PC-3 (cell line): ENCODE measurements at regions not wholly inside any gene's neighbourhood (a gene's known extent, or its start where the extent isn't known, plus 50 kb on each side); places are given as distances from the start of the nearest gene placed in this dataset.

Experiments used
- ATAC-seq: fragments of 200-7000 bp; cut with Tn5 transposase; 2 replicates; pipeline ENCODE4 v1.9.1; 2020; ENCODE audit warnings: mild to moderate bottlenecking, moderate library complexity
- BruUV-seq: library from RNA; stranded (reverse); fragments of 400-500 nt; replicated peaks from 2 replicates; lab custom pipeline; 2021; lab: Mats Ljungman, UMichigan
- CTCF ChIA-PET: fragments of 300-600 bp; sonication (Branson Sonifier 250); formaldehyde crosslinking; loops from one replicate; lab custom pipeline; 2022; ENCODE audit warnings: antibody characterized with exemption; lab: Charles Lee
- POLR2A ChIA-PET: fragments of 300-600 bp; sonication (Branson Sonifier 250); formaldehyde crosslinking; loops from one replicate; lab custom pipeline; 2022; ENCODE audit warnings: antibody characterized with exemption; ENCODE audit not compliant: unreplicated experiment; lab: Charles Lee
- DNase-seq: peaks from one replicate; pipeline ENCODE4 v3.0.0-alpha.2; 2015
- H2AFZ ChIP-seq: fragments of 300-600 bp; sonication (generic); 2 replicates; pipeline ENCODE4 v1.6.0; 2016; ENCODE audit warnings: antibody characterized with exemption, low read length
- H3F3A ChIP-seq: fragments of 300-600 bp; sonication (generic); one replicate; pipeline ENCODE4 v1.6.0; 2017; ENCODE audit warnings: antibody characterized with exemption, low read length, control low read depth, mild to moderate bottlenecking; ENCODE audit not compliant: unreplicated experiment
- H3K27ac ChIP-seq: fragments of 300-600 bp; sonication (generic); 2 replicates; pipeline ENCODE4 v1.5.1; 2016; ENCODE audit warnings: mild to moderate bottlenecking, low read length
- H3K27me3 ChIP-seq: fragments of 300-600 bp; sonication (generic); 2 replicates; pipeline ENCODE4 v1.6.1; 2016; ENCODE audit warnings: low read length, mixed read lengths
- H3K36me3 ChIP-seq: fragments of 300-600 bp; sonication (generic); 2 replicates; pipeline ENCODE4 v1.6.1; 2016; ENCODE audit warnings: low read depth, mixed run types, low read length, mixed read lengths
- H3K4me1 ChIP-seq: fragments of 300-600 bp; sonication (generic); 2 replicates; pipeline ENCODE4 v1.5.1; 2016; ENCODE audit warnings: low read length; ENCODE audit not compliant: insufficient read depth
- H3K4me2 ChIP-seq: fragments of 300-600 bp; sonication (generic); 2 replicates; pipeline ENCODE4 v1.6.0; 2016; ENCODE audit warnings: low read length
- H3K4me3 ChIP-seq: fragments of 300-600 bp; sonication (generic); 2 replicates; pipeline ENCODE4 v1.5.1; 2016; ENCODE audit warnings: mild to moderate bottlenecking, low read length, mixed read lengths
- H3K79me2 ChIP-seq: fragments of 300-600 bp; sonication (generic); 2 replicates; pipeline ENCODE4 v1.6.1; 2017; ENCODE audit warnings: low read length, mixed read lengths
- H3K9ac ChIP-seq: fragments of 300-600 bp; sonication (generic); 2 replicates; pipeline ENCODE4 v1.6.0; 2016; ENCODE audit warnings: mild to moderate bottlenecking, low read length
- H3K9me2 ChIP-seq: fragments of 300-600 bp; sonication (generic); replicated peaks from 2 replicates; pipeline ENCODE4 v1.6.1; 2016; ENCODE audit warnings: mixed run types, low read length, mixed read lengths
- H3K9me3 ChIP-seq: fragments of 300-600 bp; sonication (generic); 2 replicates; pipeline ENCODE4 v1.6.1; 2016; ENCODE audit warnings: low read length, mixed read lengths
- H4K20me1 ChIP-seq: fragments of 300-600 bp; sonication (generic); 2 replicates; pipeline ENCODE4 v1.6.1; 2016; ENCODE audit warnings: low read length, mixed read lengths
- CTCF ChIP-seq: fragments of 300-600 bp; sonication (generic); conservative IDR thresholded peaks from 2 replicates; pipeline ENCODE4 v1.5.1; 2017; ENCODE audit warnings: antibody characterized with exemption, low read depth, mild to moderate bottlenecking, low read length
- EZH2 ChIP-seq: fragments of 300-600 bp; sonication (generic); IDR thresholded peaks from one replicate; pipeline ENCODE4 v1.6.1; 2017; ENCODE audit warnings: antibody characterized with exemption, mild to moderate bottlenecking, low read length; ENCODE audit not compliant: unreplicated experiment
- EZH2phosphoT487 ChIP-seq: fragments of 300-600 bp; sonication (generic); IDR thresholded peaks from 2 replicates; pipeline ENCODE4 v1.6.1; 2018; ENCODE audit warnings: mild to moderate bottlenecking, antibody characterized with exemption, low read length, borderline replicate concordance
- intact Hi-C: fragments of 100-400 bp; cut with micrococcal nuclease; formaldehyde crosslinking; loops from 2 replicates; pipeline ENCODE4 v1.9.0; 2023

GRCh38 chr11:45428116-45428515 is 142.0 kb upstream of the SYT13 start:
- CTCF ChIA-PET, result no interaction called here
- POLR2A ChIA-PET, result no interaction called here
- intact Hi-C loops, result no loop called here
- H3F3A ChIP-seq, result no peaks in the 10 kb centered on the region
- no peak for DNase-seq
- no peak overlapping the region for H2AFZ ChIP-seq
- ATAC-seq, result no peak
- no peak overlapping the region for H3K27ac ChIP-seq
- no TSS peak for BruUV-seq
- H3K9ac ChIP-seq, result no peak overlapping the region
- H3K27me3 ChIP-seq, result peaks cover 71% of the 10 kb centered on the region
- no peaks in the 10 kb centered on the region for H3K9me2 ChIP-seq
- TF ChIP-seq CTCF (no peak), EZH2phosphoT487 (no peak), EZH2 (no peak)
- H3K79me2 ChIP-seq, result no peaks in the 10 kb centered on the region
- H3K36me3 ChIP-seq, result no peaks in the 10 kb centered on the region
- H3K4me3 ChIP-seq, result no peak overlapping the region
- H3K4me2 ChIP-seq, result no peak overlapping the region
- H4K20me1 ChIP-seq, result no peaks in the 10 kb centered on the region
- no peaks in the 10 kb centered on the region for H3K9me3 ChIP-seq
- H3K4me1 ChIP-seq, result no peaks in the 10 kb centered on the region

DNA sequence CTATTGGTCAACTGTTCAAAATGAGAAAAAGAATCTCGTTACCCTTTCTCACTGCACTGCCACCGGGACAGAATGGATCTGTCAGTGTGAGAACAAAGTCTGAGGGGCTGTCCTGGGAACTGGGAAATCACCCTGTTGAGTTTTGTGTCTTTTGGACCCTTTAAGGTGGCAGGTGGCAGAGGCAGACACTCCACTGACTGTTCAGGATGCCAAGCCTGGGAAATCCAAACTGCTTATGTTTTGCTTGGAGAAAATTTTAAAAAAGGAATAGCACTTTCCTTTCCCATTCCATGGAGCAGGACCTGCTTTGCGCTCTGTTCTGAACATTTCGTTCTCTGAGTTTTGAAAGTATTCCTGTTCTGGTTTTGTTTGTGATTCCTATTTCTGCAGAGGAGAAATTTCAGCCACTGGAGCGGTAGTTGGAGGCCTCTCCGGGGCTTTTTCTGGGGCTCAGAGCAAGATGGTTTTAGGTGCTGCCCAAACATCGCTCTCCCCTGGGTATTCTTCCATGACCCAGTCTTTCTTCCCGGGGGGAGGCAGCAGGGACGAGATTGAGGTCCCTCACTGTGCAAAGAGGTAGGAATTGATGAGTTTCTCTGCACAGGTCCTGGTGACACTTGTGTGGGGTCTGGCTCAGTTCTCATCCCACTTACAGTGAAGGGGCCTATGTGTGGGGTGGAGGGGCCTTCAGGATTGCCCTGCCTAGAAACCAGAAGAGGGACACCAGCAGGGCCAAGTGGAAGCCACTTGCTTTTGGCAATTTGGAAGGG is 138.5 kb upstream of the SYT13 start:
- H3F3A ChIP-seq, result no peaks in the 10 kb centered on the region
- intact Hi-C loops, result no loop called here
- no peak overlapping the region for H2AFZ ChIP-seq
- no peak overlapping the region for H3K27ac ChIP-seq
- ChIA-PET CTCF (no interaction called here), POLR2A (no interaction called here)
- no peaks in the 10 kb centered on the region for H3K36me3 ChIP-seq
- no peaks in the 10 kb centered on the region for H4K20me1 ChIP-seq
- TF ChIP-seq CTCF (no peak), EZH2phosphoT487 (no peak), EZH2 (no peak)
- H3K9me3 ChIP-seq, result no peaks in the 10 kb centered on the region
- H3K4me2 ChIP-seq, result no peak overlapping the region
- ATAC-seq (no peak), DNase-seq (no peak)
- H3K4me3 ChIP-seq, result no peak overlapping the region
- no peaks in the 10 kb centered on the region for H3K4me1 ChIP-seq
- no peak overlapping the region for H3K9ac ChIP-seq
- H3K27me3 ChIP-seq, result peaks cover 42% of the 10 kb centered on the region
- H3K79me2 ChIP-seq, result no peaks in the 10 kb centered on the region
- no TSS peak for BruUV-seq
- no peaks in the 10 kb centered on the region for H3K9me2 ChIP-seq

- Histone ChIP-seq H3F3A (no peaks in the 10 kb centered on the region), H3K9me2 (no peaks in the 10 kb centered on the region), H3K79me2 (no peaks in the 10 kb centered on the region), H4K20me1 (no peaks in the 10 kb centered on the region), H3K36me3 (no peaks in the 10 kb centered on the region), H3K4me2 (no peak overlapping the region), H3K9me3 (no peaks in the 10 kb centered on the region), H3K27me3 (peaks cover 32% of the 10 kb centered on the region), H3K4me3 (no peak overlapping the region), H3K4me1 (no peaks in the 10 kb centered on the region), H2AFZ (no peak overlapping the region), H3K9ac (no peak overlapping the region), H3K27ac (no peak overlapping the region)
- intact Hi-C loops, result no loop called here
- ChIA-PET POLR2A (no interaction called here), CTCF (no interaction called here)
- DNase-seq, result no peak
- ATAC-seq, result no peak
- TF ChIP-seq EZH2 (no peak), CTCF (no peak), EZH2phosphoT487 (no peak)
- BruUV-seq, result no TSS peak
Observed at GRCh38 chr11:45423475-45424120, 137.5 kb upstream of the SYT13 start.
